ENCODE measurements at regions not wholly inside any gene's neighbourhood (a gene's known extent, or its start where the extent isn't known, plus 50 kb on each side); places are given as distances from the start of the nearest gene placed in this dataset.

DNA sequence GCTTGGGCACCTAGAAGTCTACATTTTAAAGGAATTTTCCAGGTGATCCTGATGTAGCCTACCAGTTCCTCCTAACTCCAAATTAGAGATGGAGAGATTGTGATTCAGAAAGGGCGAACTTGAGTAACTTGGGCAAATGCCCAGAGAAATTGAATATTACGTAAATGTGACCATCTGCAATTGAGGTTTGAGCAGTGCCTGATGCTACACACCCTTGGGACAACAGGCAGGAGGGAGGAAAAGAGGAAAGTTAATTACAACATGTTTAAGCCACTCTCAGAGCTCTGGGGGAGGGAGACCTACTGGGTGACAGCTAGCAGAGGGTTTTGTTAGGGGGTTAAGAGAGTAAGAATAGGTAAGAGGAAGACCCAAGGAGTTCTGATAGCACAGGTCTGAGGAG lies 208.9 kb downstream of the LPIN1 start:
- no peak for TF ChIP-seq CTCF (IDR thresholded peaks at IDR 0.05)
- no peak for TF ChIP-seq POLR2A (IDR thresholded peaks at IDR 0.05)
- no peak for TF ChIP-seq POLR2AphosphoS5 (IDR thresholded peaks at IDR 0.05)
